Amygdala (tissue), 56 donors: ENCODE measurements at regions not wholly inside any gene's neighbourhood (a gene's known extent, or its start where the extent isn't known, plus 50 kb on each side); places are given as distances from the start of the nearest gene placed in this dataset.

Source experiments
- DNase-seq, 56 donors: peaks; one replicate each; lab custom pipeline; 2025; lab: John Stamatoyannopoulos, UW

- DNase-seq, result no peak
These were observed 101.5 kb upstream of the PTCHD4 start for GRCh38 chr6:48212501-48212900.

DNA sequence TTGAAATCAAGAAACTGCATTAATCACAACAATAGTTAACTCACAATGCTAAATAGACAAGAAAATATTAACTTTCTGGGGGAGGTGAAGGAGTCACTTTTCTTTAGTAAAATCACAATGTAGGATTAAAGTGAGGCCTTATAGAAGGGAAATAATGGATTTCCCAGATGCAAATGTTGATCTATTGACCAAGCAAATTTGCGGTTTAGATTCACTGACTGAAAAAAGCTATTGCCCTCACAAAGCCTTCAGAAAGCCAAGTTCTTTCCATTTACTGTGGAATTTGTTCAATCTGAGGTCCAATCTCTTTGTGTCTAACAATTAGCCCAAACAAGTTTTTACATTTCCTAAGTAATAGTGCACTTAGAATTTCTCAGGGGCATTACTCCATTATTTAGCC lies 95.1 kb upstream of the PTCHD4 start:
- DNase-seq, result no peak

- DNase-seq, result no peak
These were observed 89.9 kb upstream of the PTCHD4 start for GRCh38 chr6:48200869-48201390.

DNA sequence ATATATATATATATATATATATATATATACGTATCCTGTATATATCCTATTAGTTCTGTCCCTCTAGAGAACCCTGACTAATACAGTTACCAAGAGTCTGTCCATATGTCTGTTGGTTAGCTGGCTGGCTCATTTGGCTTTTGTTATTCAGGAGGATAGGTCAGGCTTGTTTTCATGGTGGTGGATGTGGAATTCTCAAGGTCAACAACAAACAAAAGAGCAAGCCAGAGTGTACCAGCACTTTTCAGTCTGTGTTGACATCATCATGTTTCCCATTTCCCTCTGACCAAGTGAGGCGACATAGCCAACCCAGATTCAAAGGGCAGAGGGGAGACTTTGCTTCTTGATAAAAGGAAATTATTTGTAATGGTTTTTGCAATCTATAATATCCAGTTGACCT lies 88.5 kb upstream of the PTCHD4 start:
- DNase-seq, result no peak

DNA sequence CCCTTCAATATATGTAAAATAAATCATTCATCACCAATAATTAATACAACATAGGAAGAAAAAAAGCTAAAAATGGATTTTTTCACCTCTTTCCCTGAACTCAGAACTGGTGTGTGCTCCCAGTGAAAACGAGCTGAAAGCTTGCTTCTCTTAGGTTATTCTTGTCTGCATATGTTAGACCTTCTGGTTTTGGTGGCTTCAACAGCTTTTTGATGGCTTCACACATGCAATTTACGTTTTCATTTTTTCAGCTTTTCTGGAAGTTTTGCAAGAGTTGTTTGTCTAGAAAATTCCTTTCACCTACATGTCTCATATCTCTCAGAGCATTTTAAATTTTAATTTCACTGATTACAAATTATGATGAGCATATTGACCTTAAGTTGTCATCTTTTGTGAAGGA lies 86.9 kb upstream of the PTCHD4 start:
- no peak for DNase-seq

GRCh38 chr6:48194596-48195295 lies 83.7 kb upstream of the PTCHD4 start:
- no peak for DNase-seq

DNA sequence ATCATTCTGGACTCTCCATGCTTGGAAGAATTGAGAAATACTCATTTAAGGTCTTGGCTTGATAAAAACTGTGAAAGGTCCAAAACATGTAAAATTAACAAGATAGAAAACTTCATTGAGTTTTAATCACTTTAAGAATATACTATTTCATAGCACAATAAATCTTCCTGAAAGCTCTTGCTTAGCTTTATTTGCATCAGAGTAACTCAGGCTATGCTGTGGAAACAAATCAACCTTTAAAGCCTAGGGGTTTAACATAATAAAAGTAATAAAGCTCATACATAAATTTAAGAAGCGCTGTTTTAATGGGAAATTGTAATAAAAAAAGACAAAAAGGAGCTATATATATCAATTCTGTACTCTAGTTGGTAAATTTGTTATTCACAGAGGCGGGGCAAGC lies 77.2 kb upstream of the PTCHD4 start:
- no peak for DNase-seq

DNA sequence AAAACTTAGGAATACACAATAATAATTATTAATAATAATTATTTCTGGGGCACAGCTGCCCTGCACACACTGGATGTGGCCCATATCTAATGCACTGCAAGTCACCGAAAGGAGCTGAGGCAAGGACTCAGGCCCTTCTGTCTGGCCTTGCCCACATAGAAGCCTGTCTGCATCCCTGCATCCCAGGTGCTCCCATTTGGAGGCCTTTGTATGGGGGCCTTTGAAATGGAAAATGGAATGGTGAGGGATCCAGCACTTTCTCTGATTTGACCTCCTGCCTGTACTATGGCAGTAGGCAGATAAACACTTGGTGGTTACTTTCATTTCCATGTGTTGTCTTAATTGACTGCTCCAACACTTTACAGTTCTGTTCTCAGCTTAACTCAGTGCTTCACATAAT lies 75.7 kb upstream of the PTCHD4 start:
- no peak for DNase-seq

GRCh38 chr6:48184648-48185047 lies 73.7 kb upstream of the PTCHD4 start:
- no peak for DNase-seq

- no peak for DNase-seq
These were observed 73.0 kb upstream of the PTCHD4 start for GRCh38 chr6:48183811-48184605.

- DNase-seq, result no peak
These were observed 72.2 kb upstream of the PTCHD4 start for GRCh38 chr6:48183178-48183577.

DNA sequence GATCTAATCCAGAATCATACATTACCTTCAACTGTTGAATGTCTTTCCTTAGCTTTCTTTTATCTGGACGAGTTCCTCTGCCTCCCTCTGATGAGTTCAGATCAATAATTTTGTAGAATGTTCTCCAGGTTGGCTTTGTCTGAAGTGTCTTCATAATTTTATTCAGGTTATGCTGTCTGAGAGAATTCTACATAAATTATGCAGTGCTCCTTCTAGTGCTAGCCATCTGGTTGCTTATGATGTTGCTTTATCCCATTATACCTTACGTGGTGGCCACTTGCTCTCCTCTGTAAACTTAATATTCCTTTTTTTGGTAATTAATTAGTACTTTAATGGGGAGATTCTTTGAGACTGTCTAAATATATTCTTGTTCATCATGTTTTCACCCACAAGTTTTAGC lies 67.7 kb upstream of the PTCHD4 start:
- DNase-seq, result no peak

GRCh38 chr6:48177786-48178185 lies 66.8 kb upstream of the PTCHD4 start:
- no peak for DNase-seq

DNA sequence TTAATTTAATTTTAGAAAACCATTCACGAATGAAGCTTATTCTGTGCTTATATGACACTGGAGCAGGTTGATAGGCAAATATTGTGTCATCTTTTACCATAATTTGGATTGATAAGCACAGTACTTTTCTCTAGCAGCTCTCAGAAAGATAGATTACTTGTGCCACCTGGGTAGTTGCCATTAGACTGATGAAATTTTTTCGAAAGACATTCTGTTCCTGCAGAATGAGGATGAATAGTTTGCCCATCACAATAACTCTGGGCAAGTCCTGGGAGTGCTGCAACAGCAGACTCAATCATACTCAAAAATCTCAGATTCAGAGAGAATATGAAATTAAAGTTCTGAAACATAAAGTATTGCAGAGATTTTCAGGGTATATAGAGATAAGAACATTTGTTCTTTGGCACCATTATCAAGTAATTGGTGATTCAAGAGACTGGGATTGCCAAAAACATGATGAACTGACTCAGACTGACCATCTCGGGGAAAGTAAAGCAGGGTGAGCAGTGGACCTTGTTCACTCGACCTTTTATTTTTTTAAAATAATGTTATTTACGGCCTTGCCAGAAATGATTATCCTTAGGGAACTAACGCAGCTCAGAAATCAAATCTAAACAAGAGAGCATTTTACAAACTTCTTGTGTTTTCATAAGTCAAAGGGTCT lies 65.8 kb upstream of the PTCHD4 start:
- no peak for DNase-seq

DNA sequence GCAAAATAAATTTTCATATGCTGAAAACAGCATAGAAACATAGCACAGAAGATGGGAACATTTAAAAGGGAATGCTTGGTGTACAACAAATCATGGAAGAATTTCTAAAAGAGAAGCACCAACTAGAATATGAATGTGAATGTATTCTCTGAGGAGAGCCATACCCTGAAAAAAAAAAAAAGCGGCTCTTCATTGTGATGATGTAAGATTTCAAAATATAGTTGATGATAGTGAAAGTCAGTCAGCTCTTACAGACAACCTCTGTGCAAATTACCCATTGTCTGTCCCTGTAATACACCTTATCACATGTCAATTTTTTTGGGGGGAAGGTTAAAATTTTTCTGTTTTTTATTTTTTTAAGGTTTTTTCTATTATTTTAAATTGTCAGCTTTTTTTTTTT lies 58.6 kb upstream of the PTCHD4 start:
- DNase-seq, result no peak
